ENCODE measurements at regions not wholly inside any gene's neighbourhood (a gene's known extent, or its start where the extent isn't known, plus 50 kb on each side); places are given as distances from the start of the nearest gene placed in this dataset.

DNA sequence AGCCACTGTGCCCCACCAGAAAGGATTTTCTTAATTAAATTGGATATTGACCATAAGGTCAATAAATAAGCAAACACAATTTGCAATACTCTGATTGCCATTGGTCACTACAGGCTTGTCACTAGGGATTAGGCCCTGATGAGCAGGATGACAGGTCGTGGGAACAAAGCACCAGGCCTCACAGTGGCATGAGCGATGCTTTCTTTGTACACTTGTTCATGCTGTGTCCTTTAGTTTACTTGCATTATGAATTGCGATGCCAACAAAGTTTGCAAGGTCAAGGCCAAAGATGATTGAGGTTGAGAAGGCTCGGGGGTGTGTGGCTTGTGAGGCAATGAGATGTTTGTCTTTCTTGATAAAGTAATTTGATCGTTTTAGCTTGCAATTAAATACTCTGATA lies 136.0 kb downstream of the TTC8 start:
- Histone ChIP-seq H3K23ac (ENCODE audit: insufficient read length) (no peak overlapping the region), H3K4ac (replicated peaks; ENCODE audit: insufficient read length, low read depth, low read length) (no peak overlapping the region), H3K14ac (ENCODE audit: insufficient read length) (no peak overlapping the region), H2AFZ (ENCODE audit: low read length) (no peak overlapping the region), H2BK12ac (ENCODE audit: low read depth, low read length) (no peak overlapping the region), H3K23me2 (ENCODE audit: low read depth, low read length) (no peaks in the 10 kb centered on the region), H3K36me3 (ENCODE audit: control insufficient read depth in 2 of 4, insufficient read depth in 4 of 4, low read length in 3 of 4) (no peaks in the 10 kb centered on the region), H3K56ac (replicated peaks; ENCODE audit: insufficient read length, low read depth, low read length) (no peak overlapping the region), H2BK15ac (ENCODE audit: low read length) (no peak overlapping the region), H4K91ac (replicated peaks; ENCODE audit: insufficient read length, low read length) (no peak overlapping the region), H3K79me1 (ENCODE audit: low read depth, low read length) (no peaks in the 10 kb centered on the region), H3K18ac (ENCODE audit: extremely low read depth, low read length) (no peak overlapping the region), H2BK120ac (replicated peaks; ENCODE audit: low read depth, low read length) (no peak overlapping the region), H4K8ac (ENCODE audit: extremely low read depth, insufficient read depth, low read length) (no peak overlapping the region), H3K27me3 (replicated peaks in 1 of 4; ENCODE audit: control insufficient read depth in 3 of 4, extremely low read depth in 1 of 4, insufficient read depth in 3 of 4, low read length in 3 of 4) (no peaks in the 10 kb centered on the region), H3K9me3 (ENCODE audit: insufficient read depth in 2 of 2, low read depth in 1 of 2, low read length in 1 of 2) (no peaks in the 10 kb centered on the region), H2AK5ac (ENCODE audit: low read depth, low read length) (no peak overlapping the region), H4K20me1 (replicated peaks in 1 of 2; ENCODE audit: control insufficient read depth in 1 of 2, insufficient read depth in 2 of 2, low read length in 2 of 2) (no peaks in the 10 kb centered on the region), H3K27ac (ENCODE audit: low read depth, low read length) (no peak overlapping the region), H3K4me1 (replicated peaks in 1 of 4; ENCODE audit: control insufficient read depth in 3 of 4, insufficient read depth in 4 of 4, low read length in 3 of 4) (no peaks in the 10 kb centered on the region), H3K79me2 (ENCODE audit: control insufficient read depth in 1 of 2, insufficient read depth in 2 of 2, low read length in 2 of 2) (no peaks in the 10 kb centered on the region), H4K5ac (ENCODE audit: insufficient read length, low read depth, low read length) (no peak overlapping the region), H2BK5ac (ENCODE audit: low read depth, low read length) (no peak overlapping the region), H3K4me3 (ENCODE audit: extremely low read depth in 1 of 4, insufficient read depth in 2 of 4, low read depth in 3 of 4, low read length in 4 of 4) (no peak overlapping the region), H3K4me2 (ENCODE audit: insufficient read depth in 1 of 2, low read depth in 2 of 2, low read length in 2 of 2) (no peak overlapping the region), H2BK20ac (ENCODE audit: low read length) (no peak overlapping the region), H3K9ac (replicated peaks in 1 of 4; ENCODE audit: extremely low read depth in 1 of 4, low read depth in 3 of 4, low read length in 3 of 4) (no peak overlapping the region)
- DNase-seq (ENCODE audit: low read depth in 1 of 2, low spot score in 2 of 2) (no peak), FAIRE-seq (no peak)
- CTCF ChIA-PET (ENCODE audit: partially characterized antibody): interaction anchor here (1.6 kb wide), 1 partner anchor 293 kb away, joined by 4 read pairs; no protein-coding TSS in a partner anchor
- 91% methylated on average over 5 of the region's 5 CpGs; no CpG with 5 or more reads in 1 of the 2 experiments for WGBS, 2 experiments (ENCODE audit: extremely low coverage in 1 of 2, insufficient coverage in 1 of 2, insufficient read length in 1 of 2, insufficient replicate concordance in 2 of 2, low coverage in 1 of 2, low lambda C conversion rate in 2 of 2, missing lambda C conversion rate in 1 of 2)
- no peak for TF ChIP-seq HDAC6 (IDR thresholded peaks at IDR 0.05; ENCODE audit: low read depth, low read length)
- POLR2A ChIA-PET (ENCODE audit: partially characterized antibody): interaction anchor here (0.6 kb wide), 1 partner anchor 10 kb away, joined by 3 read pairs; no protein-coding TSS in a partner anchor

All from H1 (cell line).